Sigmoid colon (tissue), 4 donors: ENCODE measurements at regions not wholly inside any gene's neighbourhood (a gene's known extent, or its start where the extent isn't known, plus 50 kb on each side); places are given as distances from the start of the nearest gene placed in this dataset.

Source experiments
- CTCF ChIP-seq, 4 experiments: fragments of 450-650 bp in 3 of 4; fragments of 200-600 bp in 1 of 4; IDR thresholded peaks; one replicate each; pipeline ENCODE4 v1.5.1; 2016 to 2019; ENCODE audit warnings: antibody characterized with exemption in 4 of 4, mild to moderate bottlenecking in 3 of 4, moderate library complexity in 2 of 4
- POLR2A ChIP-seq, 2 donors: fragments of 450-650 bp; IDR thresholded peaks; one replicate each; pipeline ENCODE4 v1.6.1; 2016; ENCODE audit warnings: antibody characterized with exemption in 2 of 2, mild to moderate bottlenecking in 2 of 2, moderate library complexity in 2 of 2
- POLR2AphosphoS5 ChIP-seq, 4 donors: sonication (generic); formaldehyde crosslinking; IDR thresholded peaks; one replicate each; pipeline ENCODE4 v1.6.1; 2017; ENCODE audit warnings: antibody characterized with exemption in 4 of 4

- TF ChIP-seq POLR2A (IDR thresholded peaks at IDR 0.05): no peak
- TF ChIP-seq CTCF (IDR thresholded peaks at IDR 0.05): no peak
- no peak for TF ChIP-seq POLR2AphosphoS5 (IDR thresholded peaks at IDR 0.05)
Observed at GRCh38 chr16:79265701-79266100, 334.8 kb downstream of the MAF start.
